Heart right ventricle (tissue), 16 donors: ENCODE measurements at regions not wholly inside any gene's neighbourhood (a gene's known extent, or its start where the extent isn't known, plus 50 kb on each side); places are given as distances from the start of the nearest gene placed in this dataset.

Experiments
- ATAC-seq, 8 donors: fragments of 200-7000 bp; cut with Tn5 transposase; one replicate each; pipeline ENCODE4 v1.9.1; 2020; ENCODE audit warnings: mild to moderate bottlenecking in 8 of 8, moderate library complexity in 8 of 8, moderate number of reproducible peaks in 1 of 8
- DNase-seq, 2 donors: peaks; one replicate each; pipeline ENCODE4 v3.0.0-alpha.2; 2020
- H3K27ac ChIP-seq, 10 donors: fragments of 200-600 bp; sonication (generic) in 2 of 10; one replicate each; pipeline versions ENCODE4 v1.5.0 to v1.8.0; 2020 to 2022; ENCODE audit warnings: mild to moderate bottlenecking in 3 of 10
- H3K27me3 ChIP-seq, 7 donors: fragments of 200-600 bp; one replicate each; pipeline ENCODE4 v1.8.0; 2021 to 2022; ENCODE audit warnings: mild to moderate bottlenecking in 2 of 7
- H3K36me3 ChIP-seq, 9 donors: fragments of 200-600 bp; sonication (generic) in 1 of 9; one replicate each; pipeline versions ENCODE4 v1.5.0 to v1.8.0; 2020 to 2022; ENCODE audit warnings: mild to moderate bottlenecking in 2 of 9
- H3K4me1 ChIP-seq, 9 donors: fragments of 200-600 bp; sonication (generic) in 1 of 9; one replicate each; pipeline versions ENCODE4 v1.5.0 to v1.8.0; 2020 to 2022; ENCODE audit warnings: mild to moderate bottlenecking in 4 of 9
- H3K4me3 ChIP-seq, 10 donors: fragments of 200-600 bp; sonication (generic) in 2 of 10; one replicate each; pipeline versions ENCODE4 v1.5.0 to v1.8.0; 2020 to 2022; ENCODE audit warnings: mild to moderate bottlenecking in 7 of 10, moderate library complexity in 2 of 10
- H3K9me3 ChIP-seq, 11 donors: fragments of 200-600 bp in 10 of 11; sonication (generic) in 2 of 11; one replicate each; pipeline versions ENCODE4 v1.5.0 to v1.8.0; 2013 to 2022; ENCODE audit warnings: mild to moderate bottlenecking in 2 of 11, control low read depth in 1 of 11, moderate library complexity in 1 of 11
- CTCF ChIP-seq, 9 donors: fragments of 200-600 bp; sonication (generic) in 2 of 9; IDR thresholded peaks; one replicate each; pipeline versions ENCODE4 v1.5.0 to v1.8.0; 2021 to 2022; ENCODE audit warnings: antibody characterized with exemption in 9 of 9, mild to moderate bottlenecking in 5 of 9, moderate library complexity in 1 of 9
- WGBS, 2 donors: extraction: QIAGEN DNeasy Blood & Tissue Kit; methylation state at CpG; one replicate each; pipeline ENCODE4 v1.1.7; 2013; ENCODE audit warnings: inconsistent platforms in 1 of 2; 5-methylcytosine and 5-hydroxymethylcytosine counted together
- intact Hi-C, 10 donors: fragments of 100-400 bp; cut with DNase I; formaldehyde crosslinking; loops; one replicate each; pipeline versions ENCODE4 v1.11.1 to v1.14.2; 2022
- donor health status: Arrhythmogenic right ventricular cardiomyopathy.
- donor health status: ischemic (EF 13 %, LVEDD 7.1; RV severe dilation, severe dysfunction).
- donor health status: healthy with polysubstance abuse.
- donor health status: DM: no; HTN: yes; CAD: no.
- donor health status: DM: no; HTN: no; CAD: no.
- donor health status: ischemic (EF 25% LVEDD 6.9; RV normal size, moderate dysfunction).
- donor health status: ischemic (EF 25% LVEDD 5.7; RV mildly dilated, moderate dysfunction).
- donor health status: healthy.
- donor health status: DM: yes; HTN: yes; CAD: no.
- donor health status: Ischemic cardiomyopathy.
- donor health status: ischemic (EF 35%, LVEDD 5.7; RV mildly dilated, moderate dysfunction).
- donor health status: nonischemic (EF 11% LVEDD 7.7; RV severe dilation, severe dysfunction).
- donor health status: DM: yes; HTN: yes; CAD: no.
- donor health status: PGD.
- donor health status: ischemic (EF 29% LVEDD 5.4; RV normal size, mild dysfunction).
- donor health status: nonischemic (EF 23%, LVEDD 6.1; RV moderate dilation, normal function).

DNA sequence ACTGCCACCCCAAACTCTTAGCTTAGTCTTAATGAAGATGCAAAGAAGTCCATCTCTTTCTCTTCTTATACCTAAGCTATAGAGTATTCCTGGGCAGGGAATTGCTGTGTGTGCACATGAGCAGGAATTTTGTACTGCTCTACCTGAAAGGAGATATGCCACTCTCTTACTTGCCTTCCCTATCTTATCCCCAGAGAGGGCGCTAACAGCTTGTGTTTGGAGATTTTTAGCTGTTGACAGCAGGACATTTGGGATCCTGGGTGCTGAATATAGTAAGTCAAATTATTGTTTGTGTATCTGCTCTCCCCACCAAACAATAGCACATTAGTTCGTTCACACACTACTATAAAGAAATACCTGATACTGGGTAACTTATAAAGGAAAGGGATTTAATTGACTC lies 159.5 kb downstream of the GABRG2 start:
- ATAC-seq (no peak), DNase-seq (no peak)
- Histone ChIP-seq H3K4me3 (no peak overlapping the region), H3K36me3 (no peaks in the 10 kb centered on the region), H3K9me3 (peaks cover 0 to 11% (median 0%) of the 10 kb centered on the region in 11 donors), H3K27me3 (no peaks in the 10 kb centered on the region), H3K4me1 (no peaks in the 10 kb centered on the region), H3K27ac (no peak overlapping the region)
- intact Hi-C loops: no loop called here
- 35 to 41% methylated on average over 2 of the region's 2 CpGs for WGBS, 2 donors
- TF ChIP-seq CTCF (IDR thresholded peaks at IDR 0.05): no peak

GRCh38 chr5:162230348-162230747 lies 162.8 kb downstream of the GABRG2 start:
- H3K36me3 ChIP-seq: no peaks in the 10 kb centered on the region
- H3K4me3 ChIP-seq: no peak overlapping the region
- H3K9me3 ChIP-seq: peaks cover 0 to 9% (median 0%) of the 10 kb centered on the region in 11 donors
- WGBS, 2 donors: 52 to 56% methylated on average over 3 of the region's 3 CpGs
- ATAC-seq (no peak), DNase-seq (no peak)
- H3K27me3 ChIP-seq: no peaks in the 10 kb centered on the region
- no peak for TF ChIP-seq CTCF (IDR thresholded peaks at IDR 0.05)
- H3K4me1 ChIP-seq: no peaks in the 10 kb centered on the region
- H3K27ac ChIP-seq: no peak overlapping the region
- intact Hi-C loops: no loop called here

DNA sequence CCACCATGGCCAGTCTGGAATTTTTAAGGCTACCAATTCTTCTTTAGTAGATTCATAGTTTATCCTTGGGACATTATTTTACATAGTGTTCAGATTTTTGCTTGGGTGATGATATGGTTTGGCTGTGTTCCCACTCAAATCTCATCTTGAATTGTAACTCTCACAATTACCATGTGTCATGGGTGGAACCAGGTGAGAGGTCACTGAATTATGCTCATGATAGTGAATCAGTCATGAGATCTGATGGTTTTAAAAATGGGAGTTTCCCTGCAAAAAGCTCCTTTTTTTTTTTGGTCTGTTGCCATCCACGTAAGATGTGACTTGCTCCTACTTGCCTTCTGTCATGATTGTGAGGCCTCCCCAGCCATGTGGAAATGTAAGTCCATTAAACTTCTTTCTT lies 163.9 kb downstream of the GABRG2 start:
- ATAC-seq: no peak
- Histone ChIP-seq H3K27me3 (no peaks in the 10 kb centered on the region), H3K4me1 (no peaks in the 10 kb centered on the region), H3K36me3 (no peaks in the 10 kb centered on the region), H3K9me3 (peaks cover 0 to 16% (median 0%) of the 10 kb centered on the region in 11 donors), H3K4me3 (no peak overlapping the region), H3K27ac (no peak overlapping the region)
- no peak for TF ChIP-seq CTCF (IDR thresholded peaks at IDR 0.05)
- WGBS, 2 donors: 44 to 48% methylated on average over 1 of the region's 1 CpG
- intact Hi-C loops: no loop called here
- DNase-seq: no peak

GRCh38 chr5:162240734-162241133 lies 173.2 kb downstream of the GABRG2 start:
- H3K4me3 ChIP-seq: no peak overlapping the region
- ATAC-seq: no peak
- intact Hi-C loops: no loop called here
- H3K4me1 ChIP-seq: no peaks in the 10 kb centered on the region
- TF ChIP-seq CTCF (IDR thresholded peaks at IDR 0.05): no peak
- DNase-seq: no peak
- H3K36me3 ChIP-seq: no peaks in the 10 kb centered on the region
- no peaks in the 10 kb centered on the region for H3K27me3 ChIP-seq
- H3K27ac ChIP-seq: no peak overlapping the region
- H3K9me3 ChIP-seq: peaks cover 0 to 11% (median 0%) of the 10 kb centered on the region in 11 donors

DNA sequence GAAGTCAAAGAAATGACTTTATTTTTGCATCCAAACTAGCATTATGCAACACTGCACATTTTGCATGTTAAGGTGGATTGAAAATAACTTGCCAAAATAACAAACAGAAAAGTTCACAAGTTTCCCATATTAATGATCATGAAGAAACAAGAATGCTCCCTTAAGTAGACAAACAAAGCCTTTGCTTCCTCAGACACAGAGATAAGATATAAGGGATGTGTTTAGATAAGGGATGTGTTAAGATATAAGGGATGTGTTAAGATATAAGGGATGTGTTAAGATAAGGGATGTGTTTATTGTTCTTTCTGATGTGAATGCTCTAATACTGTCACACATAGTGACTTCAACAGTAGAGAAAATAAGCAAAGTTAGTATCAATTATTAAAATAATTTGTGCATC lies 174.8 kb downstream of the GABRG2 start:
- no peak for DNase-seq
- intact Hi-C loops: no loop called here
- no peak for ATAC-seq
- H3K9me3 ChIP-seq: no peaks in the 10 kb centered on the region
- no peaks in the 10 kb centered on the region for H3K4me1 ChIP-seq
- no peak overlapping the region for H3K4me3 ChIP-seq
- no peak overlapping the region for H3K27ac ChIP-seq
- no peak for TF ChIP-seq CTCF (IDR thresholded peaks at IDR 0.05)
- no peaks in the 10 kb centered on the region for H3K36me3 ChIP-seq
- H3K27me3 ChIP-seq: no peaks in the 10 kb centered on the region
